Activated CD8-positive, alpha-beta memory T cell treated with anti-CD3 and anti-CD28 coated beads for 36 hours (primary cell): ENCODE measurements at regions not wholly inside any gene's neighbourhood (a gene's known extent, or its start where the extent isn't known, plus 50 kb on each side); places are given as distances from the start of the nearest gene placed in this dataset.

ENCODE experiments used
- CTCF ChIA-PET: fragments of 350-600 bp; sonication (Branson Sonifier 250); formaldehyde crosslinking; loops from one replicate; lab custom pipeline; 2021; ENCODE audit warnings: antibody characterized with exemption; lab: Charles Lee
- POLR2A ChIA-PET: fragments of 350-600 bp; sonication (Branson Sonifier 250); formaldehyde crosslinking; loops from one replicate; lab custom pipeline; 2021; ENCODE audit warnings: antibody characterized with exemption; lab: Charles Lee

DNA sequence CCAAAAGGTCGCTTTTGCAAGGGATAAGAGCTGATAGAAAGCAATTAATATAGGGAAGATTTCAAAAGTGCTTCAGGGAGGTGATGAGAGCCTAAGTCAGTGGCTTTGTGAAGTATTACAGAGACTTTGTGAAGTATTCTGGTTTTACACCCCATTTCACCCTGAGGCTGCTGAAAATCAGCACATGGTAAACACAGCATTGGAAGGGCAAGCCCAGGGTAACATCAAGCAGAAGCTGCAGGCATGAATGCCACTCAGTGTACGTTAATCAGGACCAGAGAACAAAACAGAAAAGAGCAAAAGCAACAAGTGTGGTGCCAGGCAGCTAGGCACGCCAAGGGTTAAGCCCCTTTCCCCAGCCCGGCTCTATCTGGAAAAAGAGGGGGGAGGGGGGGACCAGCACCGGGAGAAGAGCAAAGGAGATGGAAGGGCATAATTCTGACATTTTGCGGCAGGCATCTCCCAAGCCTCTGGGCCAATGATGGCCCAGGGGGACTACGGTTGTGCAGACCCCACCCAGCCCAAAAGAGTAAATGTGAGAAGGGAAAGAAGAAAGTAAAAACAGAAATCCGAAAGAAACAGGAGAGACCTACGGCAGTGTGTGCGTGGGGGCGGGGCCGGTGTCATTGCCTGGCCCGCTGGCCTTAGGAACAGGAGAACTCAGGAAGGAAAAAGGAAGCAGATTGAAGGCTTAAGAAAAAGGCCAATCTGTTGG lies 58.9 kb downstream of the DHRS2 start:
- ChIA-PET POLR2A (no interaction called here), CTCF (interaction anchor here (1.1 kb wide), 1 partner anchor 63 kb away, joined by 4 read pairs; no protein-coding TSS in a partner anchor)

DNA sequence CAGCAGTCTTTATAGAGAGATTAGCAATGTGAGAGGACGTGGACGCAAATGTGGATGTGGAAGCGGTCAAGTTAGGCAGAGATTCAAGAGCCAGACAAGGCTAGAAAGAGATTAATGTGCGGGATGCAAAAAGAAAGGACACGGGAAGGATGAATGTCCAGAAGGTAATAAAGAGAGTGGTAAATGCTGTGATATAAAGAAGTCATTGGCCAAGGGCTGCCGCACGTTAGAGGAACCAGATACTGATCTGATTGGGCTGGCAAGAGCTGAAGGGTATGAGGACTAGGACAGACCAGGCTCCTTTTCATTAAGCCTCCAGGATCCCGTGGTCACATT lies 59.5 kb downstream of the DHRS2 start:
- ChIA-PET CTCF (no interaction called here), POLR2A (no interaction called here)

- CTCF ChIA-PET: no interaction called here
- POLR2A ChIA-PET: no interaction called here
These were observed 60.6 kb downstream of the DHRS2 start for GRCh38 chr14:23696701-23697239.

DNA sequence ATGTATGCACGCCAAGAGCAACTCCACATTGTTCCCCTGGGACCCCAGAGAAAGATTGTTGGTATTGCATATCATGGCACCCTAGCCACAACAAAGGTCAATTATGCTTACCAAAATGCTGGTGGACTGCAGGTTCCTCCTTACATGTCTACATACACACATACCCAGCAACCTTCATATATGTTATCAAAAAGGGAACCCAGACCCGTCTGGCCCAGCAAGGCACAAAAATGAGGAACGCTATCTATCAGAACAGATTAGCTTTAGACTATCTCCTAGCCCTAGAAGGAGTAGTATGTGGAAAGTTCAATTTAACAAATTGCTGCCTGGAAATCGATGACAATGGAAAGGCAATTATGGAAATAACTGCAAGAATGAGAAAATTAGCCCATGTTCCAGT lies 61.5 kb downstream of the DHRS2 start:
- ChIA-PET POLR2A (no interaction called here), CTCF (no interaction called here)

GRCh38 chr14:23702656-23703426 lies 66.7 kb downstream of the DHRS2 start:
- ChIA-PET POLR2A (no interaction called here), CTCF (no interaction called here)

DNA sequence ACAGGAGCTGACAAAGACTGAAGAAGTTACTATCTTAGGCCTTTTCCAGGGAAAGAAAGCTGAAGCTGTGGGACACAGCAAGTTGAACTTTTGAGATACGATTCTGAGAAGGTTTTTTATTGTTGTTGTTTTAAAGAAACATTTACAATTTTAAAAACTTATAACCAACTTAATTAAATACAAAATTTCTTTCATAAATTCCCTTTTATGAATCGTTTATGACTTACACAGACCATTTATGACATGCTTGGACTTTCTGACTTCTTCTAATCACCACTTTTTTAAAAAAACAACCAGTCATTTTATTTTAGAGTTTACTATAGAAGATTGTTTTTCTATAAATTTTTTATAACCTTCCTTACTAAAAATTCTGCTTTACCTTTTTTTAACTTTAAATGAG lies 68.7 kb downstream of the DHRS2 start:
- CTCF ChIA-PET: no interaction called here
- POLR2A ChIA-PET: no interaction called here

DNA sequence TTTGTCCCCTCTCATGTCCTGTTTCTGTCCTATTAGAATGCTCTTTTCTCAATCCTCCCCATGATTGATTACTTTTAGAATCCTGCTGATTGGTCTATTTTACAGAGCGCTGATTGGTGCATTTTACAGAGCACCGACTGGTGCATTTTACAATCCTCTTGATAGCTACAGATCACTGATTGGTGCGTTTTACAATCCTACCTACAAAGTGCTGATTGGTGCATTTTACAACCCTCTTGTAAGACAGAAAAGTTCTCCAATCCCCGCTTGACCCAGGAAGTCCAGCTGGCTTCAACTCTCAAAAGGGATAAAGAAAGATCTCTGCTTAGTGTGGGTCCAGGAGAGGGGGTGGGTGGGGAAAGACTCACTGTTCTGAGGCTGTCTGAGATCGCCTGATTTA lies 71.3 kb downstream of the DHRS2 start:
- ChIA-PET CTCF (no interaction called here), POLR2A (no interaction called here)

DNA sequence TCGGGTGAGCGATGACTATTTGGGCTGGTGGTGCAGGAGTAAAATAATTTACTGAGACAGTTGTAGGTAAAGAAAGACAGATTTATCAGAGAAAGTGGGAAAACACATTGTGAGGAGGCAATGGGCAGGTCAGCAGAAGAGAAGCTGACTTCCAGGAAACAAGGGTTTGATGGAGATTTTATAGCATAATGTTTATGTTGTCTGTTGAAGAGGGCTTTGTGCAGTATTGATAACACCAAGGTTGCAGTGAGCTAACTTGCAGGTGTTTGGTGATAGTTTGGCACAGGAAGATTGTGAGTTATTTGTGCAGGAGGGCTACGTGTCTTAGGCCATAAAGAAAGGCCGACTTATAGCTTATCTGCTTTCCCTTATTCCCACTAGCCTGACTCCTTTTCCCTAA lies 72.2 kb downstream of the DHRS2 start:
- CTCF ChIA-PET: no interaction called here
- POLR2A ChIA-PET: no interaction called here

GRCh38 chr14:23709923-23710322 lies 73.8 kb downstream of the DHRS2 start:
- ChIA-PET CTCF (no interaction called here), POLR2A (no interaction called here)

DNA sequence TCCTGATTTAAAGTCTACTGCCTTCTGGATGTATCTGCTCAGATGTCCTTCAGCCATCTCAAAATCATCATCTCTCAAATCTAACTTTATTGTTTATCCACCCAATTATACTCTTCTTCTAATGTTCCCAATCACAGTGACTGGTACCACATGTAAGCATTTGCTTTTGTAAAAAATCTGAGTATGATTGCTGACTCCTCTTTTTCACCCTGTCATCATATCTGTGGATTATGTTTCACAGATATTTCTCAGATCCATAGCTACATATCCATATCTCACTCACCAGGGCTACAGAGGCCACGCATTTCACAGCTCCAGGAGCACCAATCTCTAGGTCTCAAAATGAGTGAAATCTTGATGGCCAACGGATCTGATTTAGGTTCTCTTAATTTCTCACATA lies 76.1 kb downstream of the DHRS2 start:
- CTCF ChIA-PET: interaction anchor here (1.4 to 1.7 kb wide), 2 partner anchors 80 to 173 kb away, joined by 3 to 4 read pairs; no protein-coding TSS in a partner anchor
- POLR2A ChIA-PET: no interaction called here

- POLR2A ChIA-PET: no interaction called here
- CTCF ChIA-PET: no interaction called here
These were observed 83.2 kb downstream of the DHRS2 start for GRCh38 chr14:23719225-23719985.

GRCh38 chr14:23722675-23723074 lies 86.5 kb downstream of the DHRS2 start:
- ChIA-PET POLR2A (no interaction called here), CTCF (no interaction called here)

- POLR2A ChIA-PET: no interaction called here
- CTCF ChIA-PET: no interaction called here
These were observed 87.7 kb downstream of the DHRS2 start for GRCh38 chr14:23723911-23724310.

GRCh38 chr14:23725528-23725927 lies 89.4 kb downstream of the DHRS2 start:
- POLR2A ChIA-PET: no interaction called here
- CTCF ChIA-PET: no interaction called here

DNA sequence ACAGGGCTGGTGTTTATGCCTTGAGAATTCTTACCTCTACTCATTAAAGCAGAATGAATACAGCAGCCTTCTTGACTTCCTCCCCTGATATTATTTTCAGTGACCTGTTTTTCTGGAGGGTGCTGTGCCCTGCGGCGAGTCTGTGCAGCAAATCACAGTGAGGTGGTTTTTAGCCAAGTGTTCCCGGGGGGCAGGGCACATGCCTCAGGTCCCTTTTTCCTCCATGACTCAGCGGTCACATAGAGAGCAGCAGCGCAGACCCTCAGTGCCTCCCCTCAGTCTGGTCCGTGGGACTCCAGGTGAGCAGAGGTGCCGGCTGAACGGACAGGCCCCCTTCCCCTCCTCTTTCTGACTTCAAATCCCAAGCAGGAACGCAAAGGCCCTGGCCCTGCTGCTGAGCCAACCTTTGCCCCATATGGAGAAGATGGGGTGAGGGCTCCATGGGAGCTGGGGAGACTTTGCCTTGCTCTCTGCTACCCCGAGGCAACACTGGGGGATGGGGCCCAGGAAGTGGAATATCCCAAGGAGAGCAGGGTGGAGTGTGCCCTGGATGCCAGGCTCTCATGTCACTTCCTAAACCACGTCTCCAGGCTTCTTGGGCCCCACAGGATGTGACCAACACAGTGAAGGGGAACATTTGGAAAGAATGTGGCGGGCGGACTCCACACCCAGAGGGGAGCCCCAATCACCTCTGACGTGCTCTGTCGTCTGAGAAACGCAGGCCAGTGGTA lies 90.0 kb downstream of the DHRS2 start:
- POLR2A ChIA-PET: no interaction called here
- CTCF ChIA-PET: interaction anchor here (1.0 kb wide), 1 partner anchor 57 kb away, joined by 3 read pairs; no protein-coding TSS in a partner anchor

DNA sequence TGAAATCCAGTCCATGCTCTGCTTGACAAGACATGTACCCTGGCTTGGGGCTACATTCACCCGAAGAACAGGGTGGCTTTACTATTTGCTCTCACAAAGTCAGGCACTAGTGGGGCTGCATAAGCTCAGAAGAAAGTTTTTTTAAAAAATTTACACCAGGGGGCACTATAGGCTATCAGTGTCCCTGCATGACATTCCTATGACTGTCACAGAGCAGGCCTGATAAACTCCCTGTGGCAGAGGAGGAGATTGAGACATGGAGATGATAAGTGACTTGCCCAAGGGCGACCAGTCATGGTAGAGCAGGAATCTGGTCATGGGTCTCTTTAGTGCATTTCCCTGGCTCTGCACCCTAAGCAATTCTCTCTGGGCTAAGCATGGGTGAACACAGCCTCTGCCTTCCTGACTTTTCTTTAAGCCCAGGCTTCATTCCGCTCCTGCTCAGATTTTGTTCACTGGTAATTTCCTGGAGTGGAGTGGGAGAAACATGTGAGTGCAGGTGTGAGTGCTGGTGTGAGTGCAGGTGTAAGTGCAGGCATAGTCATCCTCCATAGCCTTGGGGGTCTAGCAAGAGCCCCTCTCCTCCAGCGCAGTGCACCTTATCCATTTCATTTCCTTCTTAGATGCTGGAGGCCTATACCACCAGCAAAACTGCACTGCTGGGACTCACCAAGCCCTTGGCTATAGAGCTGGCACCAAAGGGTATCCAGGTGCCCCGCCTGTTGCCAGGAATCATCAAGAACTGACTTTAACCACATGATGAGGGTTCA lies 91.6 kb downstream of the DHRS2 start:
- ChIA-PET POLR2A (no interaction called here), CTCF (interaction anchor here (1.1 kb wide), 1 partner anchor 190 kb away, joined by 5 read pairs; no protein-coding TSS in a partner anchor)

- ChIA-PET POLR2A (no interaction called here), CTCF (no interaction called here)
These were observed 92.6 kb downstream of the DHRS2 start for GRCh38 chr14:23728791-23729190.

GRCh38 chr14:23729720-23730387 lies 93.7 kb downstream of the DHRS2 start:
- ChIA-PET CTCF (no interaction called here), POLR2A (no interaction called here)
